ENCODE measurements at regions not wholly inside any gene's neighbourhood (a gene's known extent, or its start where the extent isn't known, plus 50 kb on each side); places are given as distances from the start of the nearest gene placed in this dataset.
"Not testable (repeated sequence)": the region's sequence is repeated elsewhere in the genome, so short reads cannot be mapped to it uniquely, and the experiment has no call there.

GRCh38 chr12:34613988-34614387 lies 591.7 kb downstream of the ALG10 start:
- CTCF ChIA-PET; POLR2A ChIA-PET; DNase-seq; H3K4me1 ChIP-seq (ENCODE audit: control extremely low read depth in 1 of 4, control insufficient read depth in 4 of 4, insufficient read depth in 4 of 4, low read length in 3 of 4); H3K4me3 ChIP-seq (ENCODE audit: control insufficient read depth in 1 of 7, extremely low read depth in 1 of 7, insufficient read depth in 4 of 7, low read depth in 2 of 7, low read length in 6 of 7); H3K36me3 ChIP-seq (ENCODE audit: control insufficient read depth in 4 of 4, insufficient read depth in 4 of 4, low read length in 3 of 4); H3K27me3 ChIP-seq (replicated peaks in 2 of 5; ENCODE audit: control insufficient read depth in 4 of 5, insufficient read depth in 5 of 5, low read length in 4 of 5); H3K27ac ChIP-seq (ENCODE audit: insufficient read depth in 1 of 2, low read depth in 1 of 2, low read length in 2 of 2, poor library complexity in 1 of 2, severe bottlenecking in 2 of 2): not testable (repeated sequence)
- peaks cover 0 to 21% (median 4%) of the 10 kb centered on the region in 5 experiments for H3K9me3 ChIP-seq (ENCODE audit: control extremely low read depth in 1 of 5, control insufficient read depth in 4 of 5, insufficient read depth in 2 of 5, low read depth in 1 of 5, low read length in 4 of 5)
- 48% methylated on average over 2 of the region's 2 CpGs for WGBS (ENCODE audit: insufficient coverage)

- H3K4me1 ChIP-seq (ENCODE audit: control extremely low read depth in 1 of 4, control insufficient read depth in 4 of 4, insufficient read depth in 4 of 4, low read length in 3 of 4) = no peaks in the 10 kb centered on the region
- no peaks in the 10 kb centered on the region for H3K36me3 ChIP-seq (ENCODE audit: control insufficient read depth in 4 of 4, insufficient read depth in 4 of 4, low read length in 3 of 4)
- H3K4me3 ChIP-seq (ENCODE audit: control insufficient read depth in 1 of 7, extremely low read depth in 1 of 7, insufficient read depth in 4 of 7, low read depth in 2 of 7, low read length in 6 of 7) = no peak overlapping the region
- no peaks in the 10 kb centered on the region for H3K27me3 ChIP-seq (replicated peaks in 2 of 5; ENCODE audit: control insufficient read depth in 4 of 5, insufficient read depth in 5 of 5, low read length in 4 of 5)
- peak; percentile 12 to 23 (median 22) for DNase-seq
- WGBS (ENCODE audit: insufficient coverage) = 25% methylated on average over 2 of the region's 7 CpGs
- no peaks in the 10 kb centered on the region for H3K9me3 ChIP-seq (ENCODE audit: control extremely low read depth in 1 of 5, control insufficient read depth in 4 of 5, insufficient read depth in 2 of 5, low read depth in 1 of 5, low read length in 4 of 5)
- ChIA-PET POLR2A (no interaction called here), CTCF (no interaction called here)
- no peak overlapping the region for H3K27ac ChIP-seq (ENCODE audit: insufficient read depth in 1 of 2, low read depth in 1 of 2, low read length in 2 of 2, poor library complexity in 1 of 2, severe bottlenecking in 2 of 2)
Observed at GRCh38 chr12:34625116-34625515, 602.8 kb downstream of the ALG10 start.

GRCh38 chr12:34626363-34627157 lies 604.3 kb downstream of the ALG10 start:
- H3K4me1 ChIP-seq (ENCODE audit: control extremely low read depth in 1 of 4, control insufficient read depth in 4 of 4, insufficient read depth in 4 of 4, low read length in 3 of 4) = no peaks in the 10 kb centered on the region
- no peak overlapping the region for H3K4me3 ChIP-seq (ENCODE audit: control insufficient read depth in 1 of 7, extremely low read depth in 1 of 7, insufficient read depth in 4 of 7, low read depth in 2 of 7, low read length in 6 of 7)
- no peaks in the 10 kb centered on the region for H3K27me3 ChIP-seq (replicated peaks in 2 of 5; ENCODE audit: control insufficient read depth in 4 of 5, insufficient read depth in 5 of 5, low read length in 4 of 5)
- 76% methylated on average over 3 of the region's 5 CpGs for WGBS (ENCODE audit: insufficient coverage)
- H3K36me3 ChIP-seq (ENCODE audit: control insufficient read depth in 4 of 4, insufficient read depth in 4 of 4, low read length in 3 of 4) = no peaks in the 10 kb centered on the region
- POLR2A ChIA-PET = no interaction called here
- DNase-seq = no peak
- CTCF ChIA-PET = interaction anchor here (0.8 to 1.0 kb wide), 2 partner anchors 589 to 593 kb away, joined by 3 read pairs; no protein-coding TSS in a partner anchor
- H3K27ac ChIP-seq (ENCODE audit: insufficient read depth in 1 of 2, low read depth in 1 of 2, low read length in 2 of 2, poor library complexity in 1 of 2, severe bottlenecking in 2 of 2) = no peak overlapping the region
- H3K9me3 ChIP-seq (ENCODE audit: control extremely low read depth in 1 of 5, control insufficient read depth in 4 of 5, insufficient read depth in 2 of 5, low read depth in 1 of 5, low read length in 4 of 5) = peaks cover 0 to under 1% (median 0%) of the 10 kb centered on the region in 5 experiments

Measured in common myeloid progenitor, CD34-positive (primary cell).